ENCODE measurements at regions not wholly inside any gene's neighbourhood (a gene's known extent, or its start where the extent isn't known, plus 50 kb on each side); places are given as distances from the start of the nearest gene placed in this dataset.
"Not testable (repeated sequence)": the region's sequence is repeated elsewhere in the genome, so short reads cannot be mapped to it uniquely, and the experiment has no call there.

GRCh38 chr3:124318014-124318413, 326.1 kb upstream of the ROPN1 start:
- DNase-seq (ENCODE audit: low read depth), result no peak

DNA sequence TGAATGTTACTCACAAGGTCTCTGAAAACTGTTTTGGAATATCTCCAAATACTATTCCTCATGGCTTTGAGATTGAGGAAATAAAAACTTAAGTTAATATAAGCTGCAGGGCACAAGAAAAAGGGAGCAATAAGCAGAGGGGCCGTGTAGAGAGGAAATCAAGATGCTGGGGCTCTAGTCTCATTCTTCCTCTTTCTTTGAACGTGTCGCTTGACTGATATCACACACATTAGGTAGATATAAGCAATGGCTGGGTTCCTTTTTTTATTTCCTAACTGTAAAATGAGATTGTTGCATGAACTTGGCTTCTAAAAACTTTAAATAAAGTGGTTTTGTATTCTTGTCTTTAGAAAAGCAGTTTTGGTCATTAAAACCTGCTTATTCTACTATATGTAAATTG, 326.7 kb upstream of the ROPN1 start:
- DNase-seq (ENCODE audit: low read depth), result no peak

DNA sequence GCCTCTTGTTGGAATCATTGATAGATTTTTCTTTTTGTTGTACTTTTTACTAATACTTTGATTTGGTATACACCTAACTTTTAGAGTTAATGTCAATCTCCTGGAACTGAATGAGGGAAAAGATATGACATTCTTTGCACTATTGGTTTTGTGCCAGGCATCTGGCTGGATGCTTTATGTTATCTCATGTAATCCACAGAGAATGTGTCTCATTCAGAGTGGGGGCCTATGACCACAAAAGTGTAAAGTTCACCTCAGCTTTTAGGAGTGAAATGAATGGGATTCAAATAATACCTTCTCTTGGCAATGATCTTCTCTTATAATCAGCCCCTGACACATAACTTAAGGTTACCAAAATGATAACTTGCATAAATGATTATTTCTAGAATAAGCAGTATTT, 329.1 kb upstream of the ROPN1 start:
- DNase-seq (ENCODE audit: low read depth), result no peak

GRCh38 chr3:124322309-124322880, 330.5 kb upstream of the ROPN1 start:
- no peak for DNase-seq (ENCODE audit: low read depth)

- DNase-seq (ENCODE audit: low read depth), result no peak
Measured at GRCh38 chr3:124322966-124323365, 331.0 kb upstream of the ROPN1 start.

DNA sequence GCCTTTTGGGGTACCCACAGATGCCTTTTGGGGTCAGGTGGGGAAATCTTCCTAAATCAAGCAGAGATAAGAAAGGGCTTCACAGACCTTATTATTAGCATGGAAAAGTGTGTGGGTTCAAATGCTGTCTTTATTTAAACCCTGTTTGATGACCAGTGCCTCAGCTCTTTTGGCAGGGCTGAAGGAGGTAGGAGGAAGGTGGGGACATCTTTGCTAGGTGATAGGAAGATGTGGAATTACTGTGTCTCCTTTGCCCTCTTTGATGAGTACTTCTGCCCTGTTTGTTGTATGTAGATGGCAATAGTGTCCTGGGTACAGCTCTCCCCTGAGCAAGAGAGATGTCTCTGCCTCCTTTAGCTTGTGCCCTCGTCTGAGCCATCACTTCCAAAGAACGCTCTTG, 333.3 kb upstream of the ROPN1 start:
- DNase-seq (ENCODE audit: low read depth), result no peak

DNA sequence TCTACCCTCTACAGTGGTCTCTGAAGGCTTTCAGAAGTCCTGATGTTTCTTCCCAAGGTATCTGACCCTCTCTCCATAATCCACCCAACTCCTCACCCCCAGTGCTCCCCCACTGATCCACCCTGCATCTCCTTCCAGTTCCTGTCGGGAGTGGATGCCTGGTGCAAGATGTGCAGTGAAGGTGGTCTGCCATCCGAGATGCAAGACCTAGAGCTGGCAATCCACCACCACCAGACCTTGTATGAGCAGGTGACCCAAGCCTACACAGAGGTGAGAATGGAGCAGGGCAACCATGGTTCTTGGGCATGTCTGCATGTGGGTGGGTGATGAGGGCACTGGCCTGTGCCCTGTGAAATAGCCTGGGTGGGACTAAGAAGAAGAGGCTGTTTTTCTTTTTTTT, 337.8 kb upstream of the ROPN1 start:
- no peak for DNase-seq (ENCODE audit: low read depth)

GRCh38 chr3:124333931-124334640, 342.2 kb upstream of the ROPN1 start:
- no peak for DNase-seq (ENCODE audit: low read depth)

- DNase-seq (ENCODE audit: low read depth), result no peak
Measured at GRCh38 chr3:124336067-124336656, 344.2 kb upstream of the ROPN1 start.

- no peak for DNase-seq (ENCODE audit: low read depth)
Measured at GRCh38 chr3:124345845-124346244, 353.9 kb upstream of the ROPN1 start.

DNA sequence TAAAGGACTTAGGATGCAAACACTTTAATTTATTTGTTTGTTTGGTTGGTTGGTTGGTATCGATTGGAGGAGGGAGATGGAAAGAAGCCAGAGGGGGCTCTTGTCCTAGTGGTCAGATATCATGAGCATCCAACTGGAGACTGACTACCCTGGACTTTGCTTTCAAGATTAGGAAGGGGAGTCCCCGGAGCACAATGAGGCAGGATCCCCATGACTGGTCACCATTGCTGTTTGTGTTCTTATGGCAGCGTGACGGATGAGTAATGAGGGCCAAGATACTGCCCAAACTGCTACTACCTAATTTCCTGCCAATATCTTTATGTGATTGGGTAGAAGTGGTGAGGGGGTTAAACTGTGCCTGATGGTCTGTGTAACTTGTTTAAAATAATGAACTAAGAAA, 354.6 kb upstream of the ROPN1 start:
- no peak for DNase-seq (ENCODE audit: low read depth)

DNA sequence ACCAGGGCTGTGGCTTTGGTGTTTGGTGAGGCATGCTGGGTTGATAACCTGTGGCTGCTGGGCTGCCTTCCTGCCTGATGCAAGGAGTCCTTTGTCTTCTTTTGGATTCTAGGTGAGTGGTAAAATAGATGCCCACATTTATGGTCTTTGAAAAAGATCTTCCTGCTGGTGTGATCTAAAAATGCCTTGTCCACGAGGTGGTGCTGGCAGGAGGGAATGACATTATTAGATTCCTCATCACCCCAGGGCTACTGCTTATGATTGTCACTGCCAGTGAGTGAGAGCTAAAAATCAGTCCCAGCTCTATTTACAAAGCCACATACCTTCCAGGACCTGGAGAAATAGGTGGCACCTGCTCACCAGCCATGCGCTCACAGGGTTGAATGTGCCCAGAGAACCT, 355.5 kb upstream of the ROPN1 start:
- no peak for DNase-seq (ENCODE audit: low read depth)

GRCh38 chr3:124348555-124348954, 356.6 kb upstream of the ROPN1 start:
- DNase-seq (ENCODE audit: low read depth), result not testable (repeated sequence)

GRCh38 chr3:124351430-124352148, 359.7 kb upstream of the ROPN1 start:
- no peak for DNase-seq (ENCODE audit: low read depth)

GRCh38 chr3:124352149-124352539, 360.2 kb upstream of the ROPN1 start:
- DNase-seq (ENCODE audit: low read depth), result no peak

- no peak for DNase-seq (ENCODE audit: low read depth)
Measured at GRCh38 chr3:124353691-124354090, 361.8 kb upstream of the ROPN1 start.

DNA sequence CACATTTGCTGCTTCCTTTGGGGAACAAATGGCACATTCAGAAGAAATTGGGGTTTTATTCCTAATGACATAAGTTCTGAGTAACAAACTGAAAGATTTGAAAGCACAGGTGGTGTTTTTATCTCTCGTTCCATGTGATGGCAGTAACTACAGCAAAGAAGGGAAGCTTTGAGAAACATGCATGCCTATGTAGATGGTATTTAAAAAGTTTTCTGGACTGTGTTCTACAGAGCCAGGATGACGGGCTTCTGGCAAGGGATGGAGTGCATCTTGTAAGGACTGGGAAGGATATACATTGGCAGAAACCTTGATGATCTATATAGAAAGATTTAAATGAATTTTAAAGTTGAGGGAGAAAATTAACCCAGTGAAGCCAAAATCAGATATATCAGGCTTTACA, 362.2 kb upstream of the ROPN1 start:
- no peak for DNase-seq (ENCODE audit: low read depth)

DNA sequence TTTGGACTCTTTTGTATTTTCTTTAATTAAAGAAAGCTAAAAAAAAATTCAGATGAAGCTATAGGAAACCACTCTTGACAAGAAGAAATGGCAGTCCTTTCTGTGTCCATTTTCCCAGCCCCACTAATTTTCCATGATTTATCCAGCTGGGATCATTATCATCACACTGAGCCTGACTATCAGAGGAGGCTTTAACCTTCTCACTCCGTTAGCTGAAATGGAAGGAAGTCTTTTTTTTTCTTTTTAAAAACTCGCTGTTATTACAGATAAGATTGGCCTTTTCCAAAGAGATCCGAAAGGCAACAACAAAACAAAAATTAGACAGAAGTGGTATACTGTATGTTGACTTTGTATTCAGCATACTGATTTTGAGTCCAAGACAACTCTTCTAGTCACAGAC, 366.2 kb upstream of the ROPN1 start:
- no peak for DNase-seq (ENCODE audit: low read depth)

DNA sequence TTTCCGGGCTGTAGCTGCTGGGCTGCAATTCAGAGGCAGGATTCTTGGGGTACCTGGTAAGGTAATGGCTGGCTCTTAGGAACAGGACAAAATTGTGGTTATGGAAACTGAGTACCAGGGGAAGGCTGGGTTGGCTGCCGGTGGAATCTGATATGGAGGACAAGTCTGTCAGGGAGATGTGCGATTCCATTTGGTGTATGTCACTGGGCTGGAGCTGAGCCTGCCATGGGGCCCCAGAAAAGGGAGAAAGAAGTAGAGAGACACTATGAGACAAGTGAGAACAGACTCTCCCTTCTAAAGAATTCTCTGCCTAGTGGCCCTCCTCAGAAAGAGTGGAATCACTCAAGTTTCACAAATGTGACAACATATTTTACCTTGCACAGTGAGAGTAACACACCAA, 368.2 kb upstream of the ROPN1 start:
- no peak for DNase-seq (ENCODE audit: low read depth)

DNA sequence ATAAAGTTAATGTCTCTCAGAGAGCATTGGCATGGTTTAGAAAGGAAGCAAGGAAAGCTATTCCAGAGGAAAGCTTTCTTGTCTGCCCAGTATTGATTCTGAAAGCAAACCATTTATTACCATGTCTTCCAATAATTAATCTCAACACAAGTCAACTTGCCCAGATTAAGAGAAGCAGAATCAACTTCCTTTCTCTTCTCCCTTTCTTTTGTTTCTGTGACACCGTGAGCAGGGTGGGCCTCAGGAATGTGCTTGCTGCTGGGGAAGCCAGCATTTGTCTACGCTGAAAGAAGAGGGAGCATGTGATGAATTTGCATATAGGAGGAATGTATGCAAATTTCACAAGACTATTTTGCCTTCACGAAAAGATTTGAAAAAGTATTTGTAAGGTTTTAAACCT, 368.6 kb upstream of the ROPN1 start:
- DNase-seq (ENCODE audit: low read depth), result no peak

DNA sequence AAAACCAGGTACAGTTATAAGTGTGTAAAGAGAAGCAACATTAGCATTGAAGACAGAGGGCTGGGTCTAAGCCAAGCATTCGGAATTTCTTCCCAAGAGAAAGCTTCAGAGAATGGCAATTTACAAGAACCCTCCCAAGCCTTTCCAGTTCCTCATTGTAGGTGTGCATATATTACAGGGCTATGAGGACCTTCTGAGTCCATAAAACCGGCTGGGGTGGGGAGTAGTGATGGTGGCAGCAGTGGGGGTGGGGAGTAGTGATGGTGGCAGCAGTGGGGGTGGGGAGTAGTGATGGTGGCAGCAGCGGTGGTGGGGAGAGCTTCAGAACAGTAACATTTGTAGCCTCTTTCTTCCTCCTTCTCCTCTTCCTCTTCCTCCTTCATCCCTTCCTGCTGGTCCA, 368.7 kb upstream of the UMPS start:
- no peak for DNase-seq (ENCODE audit: low read depth)

GRCh38 chr3:124362455-124362854, 367.8 kb upstream of the UMPS start:
- no peak for DNase-seq (ENCODE audit: low read depth)

GRCh38 chr3:124363476-124363875, 366.8 kb upstream of the UMPS start:
- no peak for DNase-seq (ENCODE audit: low read depth)

All from activated T-helper 1 cell treated with Interleukin-2 at 50 U/mL for 16 hours (primary cell).